Spinal cord (tissue), 9 donors: ENCODE measurements at regions not wholly inside any gene's neighbourhood (a gene's known extent, or its start where the extent isn't known, plus 50 kb on each side); places are given as distances from the start of the nearest gene placed in this dataset.

Experiments used
- DNase-seq, 6 donors: peaks; one replicate each; pipeline versions ENCODE4 v3.0.0 to v3.0.0-alpha.2; 2013 to 2015; ENCODE audit warnings: low spot score in 6 of 6, low read depth in 4 of 6
- H3K27ac ChIP-seq: one replicate; pipeline ENCODE4 v1.5.1; 2013; ENCODE audit warnings: low read depth, low read length, control low read depth
- H3K27me3 ChIP-seq: one replicate; pipeline ENCODE4 v1.6.1; 2013; ENCODE audit warnings: low read length; ENCODE audit not compliant: control insufficient read depth, insufficient read depth
- H3K36me3 ChIP-seq: one replicate; pipeline ENCODE4 v1.6.1; 2013; ENCODE audit warnings: low read length; ENCODE audit not compliant: control insufficient read depth, insufficient read depth
- H3K4me1 ChIP-seq: one replicate; pipeline ENCODE4 v1.6.1; 2013; ENCODE audit warnings: low read length; ENCODE audit not compliant: control insufficient read depth, insufficient read depth
- H3K4me3 ChIP-seq: one replicate; pipeline ENCODE4 v1.5.1; 2013; ENCODE audit warnings: low read depth, low read length, control low read depth
- H3K9me3 ChIP-seq: one replicate; pipeline ENCODE4 v1.6.1; 2013; ENCODE audit warnings: low read length; ENCODE audit not compliant: control insufficient read depth, insufficient read depth
- WGBS: methylation state at CpG from one replicate; pipeline ENCODE4 v1.1.5; 2013; ENCODE audit warnings: missing lambda C conversion rate; ENCODE audit not compliant: insufficient coverage; 5-methylcytosine and 5-hydroxymethylcytosine counted together
- donor health status: healthy.

- 54% methylated on average over 11 of the region's 11 CpGs for WGBS
- Histone ChIP-seq H3K4me3 (no peak overlapping the region), H3K27me3 (no peaks in the 10 kb centered on the region), H3K27ac (no peak overlapping the region), H3K9me3 (peaks cover 1% of the 10 kb centered on the region), H3K4me1 (no peaks in the 10 kb centered on the region), H3K36me3 (no peaks in the 10 kb centered on the region)
- DNase-seq, result no peak
These were observed 64.3 kb downstream of the DMRTA2 start for GRCh38 chr1:50358962-50359361.

- WGBS, result 79% methylated on average over 6 of the region's 6 CpGs
- Histone ChIP-seq H3K36me3 (no peaks in the 10 kb centered on the region), H3K4me3 (no peak overlapping the region), H3K27ac (no peak overlapping the region), H3K9me3 (peaks cover 1% of the 10 kb centered on the region), H3K27me3 (no peaks in the 10 kb centered on the region), H3K4me1 (no peaks in the 10 kb centered on the region)
- no peak for DNase-seq
These were observed 66.1 kb downstream of the DMRTA2 start for GRCh38 chr1:50357186-50357585.

GRCh38 chr1:50354813-50355212 lies 68.4 kb downstream of the DMRTA2 start:
- Histone ChIP-seq H3K9me3 (peaks cover 1% of the 10 kb centered on the region), H3K27ac (no peak overlapping the region), H3K36me3 (no peaks in the 10 kb centered on the region), H3K27me3 (no peaks in the 10 kb centered on the region), H3K4me1 (no peaks in the 10 kb centered on the region), H3K4me3 (no peak overlapping the region)
- no peak for DNase-seq
- 75% methylated on average over 4 of the region's 4 CpGs for WGBS

GRCh38 chr1:50352428-50352827 lies 70.8 kb downstream of the DMRTA2 start:
- Histone ChIP-seq H3K36me3 (no peaks in the 10 kb centered on the region), H3K4me1 (no peaks in the 10 kb centered on the region), H3K27ac (no peak overlapping the region), H3K9me3 (peaks cover 1% of the 10 kb centered on the region), H3K4me3 (no peak overlapping the region), H3K27me3 (no peaks in the 10 kb centered on the region)
- no CpG with 5 or more reads among the region's 2 CpGs for WGBS
- no peak for DNase-seq

GRCh38 chr1:50350868-50351267 lies 72.4 kb downstream of the DMRTA2 start:
- Histone ChIP-seq H3K4me1 (no peaks in the 10 kb centered on the region), H3K4me3 (no peak overlapping the region), H3K36me3 (no peaks in the 10 kb centered on the region), H3K9me3 (peaks cover 1% of the 10 kb centered on the region), H3K27ac (no peak overlapping the region), H3K27me3 (no peaks in the 10 kb centered on the region)
- WGBS, result 93% methylated on average over 6 of the region's 8 CpGs
- no peak for DNase-seq

- WGBS, result 90% methylated on average over 5 of the region's 5 CpGs
- no peak for DNase-seq
These were observed 72.8 kb downstream of the DMRTA2 start for GRCh38 chr1:50350421-50350820.

GRCh38 chr1:50349242-50349565 lies 74.0 kb downstream of the DMRTA2 start:
- no peaks in the 10 kb centered on the region for H3K4me1 ChIP-seq
- H3K9me3 ChIP-seq, result no peaks in the 10 kb centered on the region
- no peaks in the 10 kb centered on the region for H3K27me3 ChIP-seq
- no peaks in the 10 kb centered on the region for H3K36me3 ChIP-seq
- DNase-seq, result no peak
- no peak overlapping the region for H3K4me3 ChIP-seq
- 24% methylated on average over 3 of the region's 3 CpGs for WGBS
- no peak overlapping the region for H3K27ac ChIP-seq

More at GRCh38 chr1:50350421-50350820, 72.8 kb downstream of the DMRTA2 start:
- Histone ChIP-seq H3K27ac (no peak overlapping the region), H3K9me3 (peaks cover 1% of the 10 kb centered on the region), H3K4me1 (no peaks in the 10 kb centered on the region), H3K36me3 (no peaks in the 10 kb centered on the region), H3K27me3 (no peaks in the 10 kb centered on the region), H3K4me3 (no peak overlapping the region)

- Histone ChIP-seq H3K4me1 (peaks cover 3% of the 10 kb centered on the region), H3K4me3 (no peak overlapping the region), H3K36me3 (no peaks in the 10 kb centered on the region), H3K27ac (no peak overlapping the region), H3K9me3 (no peaks in the 10 kb centered on the region), H3K27me3 (no peaks in the 10 kb centered on the region)
- 36% methylated on average over 3 of the region's 5 CpGs for WGBS
- DNase-seq, result peak; percentile 60 to 96 (median 76)
These were observed 74.6 kb downstream of the DMRTA2 start for GRCh38 chr1:50348449-50349241.

- WGBS, result 84% methylated on average over 6 of the region's 6 CpGs
- Histone ChIP-seq H3K4me3 (no peak overlapping the region), H3K27ac (no peak overlapping the region), H3K4me1 (peaks cover 5% of the 10 kb centered on the region), H3K9me3 (no peaks in the 10 kb centered on the region), H3K27me3 (no peaks in the 10 kb centered on the region), H3K36me3 (no peaks in the 10 kb centered on the region)
- DNase-seq, result no peak
These were observed 75.3 kb downstream of the DMRTA2 start for GRCh38 chr1:50347933-50348332.

GRCh38 chr1:50346621-50347020 lies 76.6 kb downstream of the DMRTA2 start:
- H3K4me3 ChIP-seq, result no peak overlapping the region
- no peaks in the 10 kb centered on the region for H3K27me3 ChIP-seq
- no peak overlapping the region for H3K27ac ChIP-seq
- 83% methylated on average over 4 of the region's 7 CpGs for WGBS
- H3K4me1 ChIP-seq, result peaks cover 5% of the 10 kb centered on the region
- peak in 1 of 6 donors; percentile 37 for DNase-seq
- H3K9me3 ChIP-seq, result no peaks in the 10 kb centered on the region
- H3K36me3 ChIP-seq, result no peaks in the 10 kb centered on the region
